ENCODE measurements at regions not wholly inside any gene's neighbourhood (a gene's known extent, or its start where the extent isn't known, plus 50 kb on each side); places are given as distances from the start of the nearest gene placed in this dataset.

- no peak overlapping the region for H2AFZ ChIP-seq
Measured at GRCh38 chr2:172153156-172153555, 50.5 kb upstream of the DLX2 start.

GRCh38 chr2:172153757-172154156 lies 51.1 kb upstream of the DLX2 start:
- TF ChIP-seq EZH2phosphoT487 (IDR thresholded peaks at IDR 0.05; ENCODE audit: low read depth, severe bottlenecking, unreplicated experiment) (no peak), EZH2 (IDR thresholded peaks at IDR 0.05; ENCODE audit: borderline replicate concordance) (no peak), CTCF (IDR thresholded peaks at IDR 0.05; ENCODE audit: poor library complexity) (no peak)

More at GRCh38 chr2:172153156-172153555, 50.5 kb upstream of the DLX2 start:
- H3K4me1 ChIP-seq (ENCODE audit: insufficient read depth) = no peaks in the 10 kb centered on the region
- H3K79me2 ChIP-seq = no peaks in the 10 kb centered on the region
- no peak overlapping the region for H3K4me2 ChIP-seq
- WGBS (ENCODE audit: low lambda C conversion rate, missing lambda C conversion rate) = 43% methylated on average over 2 of the region's 2 CpGs
- no peaks in the 10 kb centered on the region for H4K20me1 ChIP-seq (ENCODE audit: insufficient read depth, poor library complexity, severe bottlenecking)
- no peaks in the 10 kb centered on the region for H3K36me3 ChIP-seq (replicated peaks; ENCODE audit: insufficient read depth, low read depth)
- no peaks in the 10 kb centered on the region for H3K9me2 ChIP-seq (replicated peaks; ENCODE audit: insufficient read depth)
- H3K4me3 ChIP-seq = no peak overlapping the region
- TF ChIP-seq EZH2phosphoT487 (IDR thresholded peaks at IDR 0.05; ENCODE audit: low read depth, severe bottlenecking, unreplicated experiment) = no peak
- TF ChIP-seq CTCF (IDR thresholded peaks at IDR 0.05; ENCODE audit: poor library complexity) = no peak
- no peak for TF ChIP-seq EZH2 (IDR thresholded peaks at IDR 0.05; ENCODE audit: borderline replicate concordance)
- no peak for DNase-seq (ENCODE audit: low spot score)
- no peaks in the 10 kb centered on the region for H3K9me3 ChIP-seq (ENCODE audit: low read depth)
- no peak overlapping the region for H3K27ac ChIP-seq
- peaks cover 6% of the 10 kb centered on the region for H3K27me3 ChIP-seq

GRCh38 chr2:172155752-172156151 lies 53.1 kb upstream of the DLX2 start:
- no peak overlapping the region for H3K4me2 ChIP-seq
- no peaks in the 10 kb centered on the region for H4K20me1 ChIP-seq (ENCODE audit: insufficient read depth, poor library complexity, severe bottlenecking)
- H3K4me3 ChIP-seq = no peak overlapping the region
- H3K36me3 ChIP-seq (replicated peaks; ENCODE audit: insufficient read depth, low read depth) = no peaks in the 10 kb centered on the region
- H2AFZ ChIP-seq = no peak overlapping the region
- H3K27me3 ChIP-seq = peaks cover 6% of the 10 kb centered on the region
- TF ChIP-seq EZH2phosphoT487 (IDR thresholded peaks at IDR 0.05; ENCODE audit: low read depth, severe bottlenecking, unreplicated experiment) (no peak), CTCF (IDR thresholded peaks at IDR 0.05; ENCODE audit: poor library complexity) (no peak), EZH2 (IDR thresholded peaks at IDR 0.05; ENCODE audit: borderline replicate concordance) (no peak)
- no peak overlapping the region for H3K27ac ChIP-seq
- H3K9me3 ChIP-seq (ENCODE audit: low read depth) = peaks cover 1% of the 10 kb centered on the region
- H3K79me2 ChIP-seq = no peaks in the 10 kb centered on the region
- H3K9me2 ChIP-seq (replicated peaks; ENCODE audit: insufficient read depth) = no peaks in the 10 kb centered on the region
- H3K4me1 ChIP-seq (ENCODE audit: insufficient read depth) = no peaks in the 10 kb centered on the region
- no peak for DNase-seq (ENCODE audit: low spot score)
- WGBS (ENCODE audit: low lambda C conversion rate, missing lambda C conversion rate) = 94% methylated on average over 12 of the region's 12 CpGs

More at GRCh38 chr2:172153757-172154156, 51.1 kb upstream of the DLX2 start:
- DNase-seq (ENCODE audit: low spot score) = no peak
- H3K4me1 ChIP-seq (ENCODE audit: insufficient read depth) = no peaks in the 10 kb centered on the region
- H3K9me2 ChIP-seq (replicated peaks; ENCODE audit: insufficient read depth) = no peaks in the 10 kb centered on the region
- no peak overlapping the region for H3K4me3 ChIP-seq
- H3K4me2 ChIP-seq = no peak overlapping the region
- H3K27me3 ChIP-seq = peaks cover 6% of the 10 kb centered on the region
- no peaks in the 10 kb centered on the region for H4K20me1 ChIP-seq (ENCODE audit: insufficient read depth, poor library complexity, severe bottlenecking)
- no peaks in the 10 kb centered on the region for H3K9me3 ChIP-seq (ENCODE audit: low read depth)
- no peak overlapping the region for H2AFZ ChIP-seq
- H3K36me3 ChIP-seq (replicated peaks; ENCODE audit: insufficient read depth, low read depth) = no peaks in the 10 kb centered on the region
- H3K79me2 ChIP-seq = no peaks in the 10 kb centered on the region
- no peak overlapping the region for H3K27ac ChIP-seq

GRCh38 chr2:172160839-172161238 lies 58.1 kb upstream of the DLX2 start:
- Histone ChIP-seq H3K27me3 (no peaks in the 10 kb centered on the region), H3K4me1 (ENCODE audit: insufficient read depth) (no peaks in the 10 kb centered on the region), H3K9me2 (replicated peaks; ENCODE audit: insufficient read depth) (no peaks in the 10 kb centered on the region), H3K4me2 (no peak overlapping the region), H3K9me3 (ENCODE audit: low read depth) (peaks cover 4% of the 10 kb centered on the region), H3K4me3 (no peak overlapping the region), H4K20me1 (ENCODE audit: insufficient read depth, poor library complexity, severe bottlenecking) (no peaks in the 10 kb centered on the region), H3K36me3 (replicated peaks; ENCODE audit: insufficient read depth, low read depth) (no peaks in the 10 kb centered on the region), H2AFZ (no peak overlapping the region), H3K79me2 (no peaks in the 10 kb centered on the region), H3K27ac (no peak overlapping the region)
- no peak for DNase-seq (ENCODE audit: low spot score)
- TF ChIP-seq CTCF (IDR thresholded peaks at IDR 0.05; ENCODE audit: poor library complexity) = no peak
- no peak for TF ChIP-seq EZH2phosphoT487 (IDR thresholded peaks at IDR 0.05; ENCODE audit: low read depth, severe bottlenecking, unreplicated experiment)
- TF ChIP-seq EZH2 (IDR thresholded peaks at IDR 0.05; ENCODE audit: borderline replicate concordance) = no peak
- WGBS (ENCODE audit: low lambda C conversion rate, missing lambda C conversion rate) = 89% methylated on average over 1 of the region's 1 CpG
